ENCODE measurements at regions not wholly inside any gene's neighbourhood (a gene's known extent, or its start where the extent isn't known, plus 50 kb on each side); places are given as distances from the start of the nearest gene placed in this dataset.

DNA sequence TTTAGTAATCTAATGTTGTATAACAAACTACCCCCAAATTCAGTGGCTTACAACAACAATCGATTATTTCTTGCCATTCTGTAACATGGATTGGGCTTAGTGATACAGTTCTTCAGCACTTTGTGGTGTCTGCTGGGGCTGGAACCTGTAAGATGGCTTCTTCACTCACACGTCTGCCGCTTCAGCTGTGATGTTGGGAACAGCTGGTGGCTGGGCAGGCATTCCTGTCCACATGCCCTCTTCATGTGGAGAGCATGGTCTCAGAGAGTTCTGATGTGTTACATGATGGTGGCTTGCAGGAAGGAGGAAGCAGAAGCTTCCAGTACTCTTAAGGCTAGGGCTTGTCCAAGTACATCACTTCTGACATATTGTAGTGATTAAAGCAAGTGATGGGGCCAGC, 276.9 kb downstream of the PTBP2 start:
- DNase-seq = no peak

DNA sequence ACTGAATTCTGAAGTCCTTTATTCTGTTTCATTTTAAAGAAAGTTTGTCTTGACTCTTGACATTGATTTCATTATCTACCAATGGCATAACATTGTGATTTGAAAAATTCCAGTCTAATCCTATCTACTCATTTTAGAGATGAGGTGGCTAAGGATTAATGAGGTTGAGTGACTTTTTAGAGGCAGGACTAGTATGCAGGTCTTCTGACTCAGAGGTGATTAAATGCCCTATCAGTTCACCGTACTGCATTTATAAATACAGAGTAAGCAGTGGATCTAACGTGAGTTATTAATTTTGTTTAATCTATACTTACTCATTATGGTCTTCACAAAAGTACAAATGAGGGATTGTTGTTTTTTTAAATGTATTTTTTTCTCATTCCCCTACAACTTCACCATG, 277.6 kb downstream of the PTBP2 start:
- peak; percentile 45 for DNase-seq

DNA sequence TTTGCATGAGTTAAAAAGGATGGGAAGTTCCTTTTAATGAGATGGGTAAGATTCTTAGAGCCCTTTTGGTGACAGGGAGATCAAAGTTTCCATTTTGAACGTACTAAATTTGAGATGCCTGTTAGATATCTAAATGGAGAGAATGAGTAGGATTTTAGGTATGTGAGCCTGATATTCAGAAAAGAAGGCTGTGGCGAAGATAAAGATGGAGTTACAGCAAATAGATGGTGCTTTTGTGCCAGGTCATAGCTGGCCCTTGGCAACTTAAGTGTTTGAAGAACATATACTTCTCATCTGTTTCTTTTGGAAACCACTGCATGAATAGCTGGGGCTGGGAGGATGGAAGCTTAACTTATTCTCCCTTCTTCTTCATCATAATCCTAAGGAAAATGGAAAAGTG, 282.5 kb downstream of the PTBP2 start:
- no peak for DNase-seq

DNA sequence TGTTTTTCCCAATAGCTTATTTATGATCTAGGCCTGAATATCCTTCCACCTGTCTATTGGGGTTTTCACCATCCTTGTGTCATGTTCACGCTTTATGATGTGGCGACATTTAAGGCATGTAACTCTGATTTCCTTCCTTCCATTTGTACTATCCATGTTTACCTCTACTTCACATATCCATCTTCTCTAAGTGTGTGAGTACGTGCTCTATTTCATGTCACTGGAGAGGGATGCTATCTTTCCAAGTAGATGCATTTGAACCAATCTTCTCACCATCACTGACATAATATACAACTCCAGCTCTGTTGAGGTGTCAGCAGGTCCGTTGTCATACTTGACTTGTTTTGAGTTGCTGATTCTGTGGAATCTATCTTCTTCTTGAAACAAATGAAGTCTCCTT, 283.2 kb downstream of the PTBP2 start:
- DNase-seq = no peak

DNA sequence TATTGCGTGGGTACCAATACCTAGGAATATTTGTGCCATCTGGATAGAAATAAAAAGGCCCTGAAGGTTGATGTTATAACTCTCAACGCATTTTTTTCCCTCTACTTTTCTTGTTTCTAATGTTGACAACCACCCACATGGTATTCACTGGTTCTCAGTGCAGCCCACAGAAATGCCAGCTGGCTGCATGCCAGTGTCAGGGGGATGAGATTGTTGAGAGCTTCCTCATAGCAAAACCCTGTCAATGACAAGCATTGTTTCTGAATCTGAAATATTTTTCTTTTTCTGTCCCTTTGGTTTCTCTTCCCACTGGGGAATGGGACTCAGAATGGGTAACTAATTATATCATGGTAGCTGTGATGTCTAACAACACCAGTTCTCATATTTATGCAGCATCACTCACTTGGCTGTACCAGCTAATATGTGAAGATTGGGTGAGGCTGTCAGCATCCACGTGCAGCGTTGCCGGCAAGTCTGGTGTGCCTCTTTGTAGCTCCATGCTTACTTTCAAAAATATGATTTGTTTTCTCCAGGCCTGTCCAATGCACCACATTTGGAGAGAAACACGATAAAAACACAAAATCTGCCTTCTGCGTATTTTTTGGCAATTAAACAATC, 284.6 kb downstream of the PTBP2 start:
- DNase-seq = no peak

DNA sequence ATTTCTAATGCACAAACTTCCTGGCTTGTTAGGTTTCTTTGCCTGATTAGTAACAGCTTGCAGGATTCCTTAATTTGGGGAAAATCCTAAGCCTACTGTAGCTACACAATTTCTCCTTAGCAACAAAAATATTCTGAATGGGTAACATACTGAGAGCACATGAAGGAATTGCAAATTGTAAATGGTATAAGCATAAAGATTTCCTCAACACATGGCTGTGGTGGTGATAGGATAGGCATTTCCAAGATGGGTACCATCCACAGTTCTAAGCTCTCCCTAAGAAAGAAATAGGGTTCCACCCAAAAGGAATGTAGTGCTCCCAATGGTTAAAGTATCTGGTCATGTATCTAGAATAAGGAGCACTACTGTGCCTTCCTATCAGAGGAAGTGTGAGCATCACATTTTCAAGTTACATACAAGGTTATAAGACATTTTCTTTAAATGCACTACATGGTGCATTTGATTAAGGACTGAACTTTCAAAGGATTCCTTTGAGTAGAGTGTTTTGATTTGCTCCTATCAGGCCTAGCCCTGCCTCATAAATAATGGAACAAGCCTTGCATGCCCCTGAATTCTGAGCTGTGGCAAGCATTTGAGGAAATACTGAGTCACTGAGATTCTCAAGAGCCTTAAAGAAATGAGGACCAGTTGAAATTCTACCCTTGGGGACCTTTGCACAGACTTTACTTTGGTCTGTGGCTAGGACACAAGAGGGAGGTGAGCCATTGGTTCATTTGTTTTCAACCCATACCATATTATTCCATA, 286.4 kb downstream of the PTBP2 start:
- no peak for DNase-seq

DNA sequence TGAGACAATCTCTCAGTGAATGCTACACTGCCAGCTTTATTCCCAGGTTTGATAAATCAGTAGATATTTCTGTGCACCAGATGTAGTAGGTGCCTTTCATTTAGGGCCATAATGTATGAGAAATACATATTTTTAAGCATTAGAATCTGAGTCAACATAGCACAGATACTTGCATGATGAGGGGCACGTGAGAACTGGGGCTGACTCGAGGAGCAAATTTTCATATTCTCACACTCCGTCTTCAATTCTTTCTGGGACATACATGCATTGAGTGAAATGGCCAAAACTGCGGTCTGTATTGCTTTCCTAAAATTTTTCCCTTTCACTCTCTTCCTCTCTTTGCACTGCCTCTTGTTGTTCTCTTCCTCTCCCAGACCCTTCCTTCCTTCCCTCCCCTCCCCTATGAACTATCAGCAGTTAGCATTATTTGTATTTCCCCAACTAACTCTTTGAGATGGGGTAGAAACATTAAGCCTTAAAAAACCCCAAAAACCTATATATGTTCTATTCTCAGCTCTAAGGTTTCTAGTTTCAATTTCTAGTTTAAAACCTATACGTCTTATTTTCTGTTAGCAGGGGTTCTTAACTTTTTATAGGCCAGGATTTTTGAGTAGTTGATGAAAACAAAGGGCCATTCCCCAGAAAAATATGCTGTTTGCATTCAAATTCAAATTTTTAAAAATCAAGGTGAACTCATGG, 289.1 kb downstream of the PTBP2 start:
- peak; percentile 15 for DNase-seq

DNA sequence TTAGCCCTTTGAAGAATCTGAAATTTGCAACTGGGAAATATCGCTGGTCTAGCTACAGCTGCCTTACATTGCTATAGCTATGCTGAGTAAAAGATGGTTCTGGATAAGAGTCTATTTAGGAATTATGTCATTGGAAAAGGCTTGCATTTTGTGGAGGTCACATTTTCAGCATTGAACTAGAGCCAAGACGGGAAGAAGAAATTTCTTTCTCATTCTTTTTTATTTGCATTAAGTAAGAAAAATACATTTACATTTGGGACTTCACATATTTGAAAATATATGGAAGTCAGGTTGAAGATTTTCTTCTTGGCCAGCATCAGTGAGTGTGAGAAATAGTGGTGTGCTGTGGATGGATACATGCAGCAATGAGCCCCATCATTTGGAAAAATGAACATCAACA, 291.6 kb downstream of the PTBP2 start:
- no peak for DNase-seq

DNA sequence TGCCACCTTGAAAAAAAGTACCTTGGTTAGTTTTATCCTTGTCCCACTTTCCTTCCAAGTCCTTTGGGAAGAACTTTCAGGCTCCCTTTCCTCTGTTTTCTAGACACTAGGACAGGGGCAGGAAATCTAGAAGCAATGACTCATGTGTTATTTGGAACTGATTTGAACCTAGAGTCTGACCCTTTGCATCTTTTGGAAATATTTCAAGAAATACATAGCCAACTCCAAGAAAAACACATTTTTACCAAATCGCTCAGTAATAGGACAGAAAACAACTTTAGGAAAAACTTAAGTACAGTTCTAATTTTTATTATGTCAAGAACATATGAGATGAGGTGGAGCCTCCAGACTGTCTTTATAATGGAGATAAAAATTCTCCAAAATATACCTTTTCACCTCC, 292.4 kb downstream of the PTBP2 start:
- peak; percentile 76 for DNase-seq

DNA sequence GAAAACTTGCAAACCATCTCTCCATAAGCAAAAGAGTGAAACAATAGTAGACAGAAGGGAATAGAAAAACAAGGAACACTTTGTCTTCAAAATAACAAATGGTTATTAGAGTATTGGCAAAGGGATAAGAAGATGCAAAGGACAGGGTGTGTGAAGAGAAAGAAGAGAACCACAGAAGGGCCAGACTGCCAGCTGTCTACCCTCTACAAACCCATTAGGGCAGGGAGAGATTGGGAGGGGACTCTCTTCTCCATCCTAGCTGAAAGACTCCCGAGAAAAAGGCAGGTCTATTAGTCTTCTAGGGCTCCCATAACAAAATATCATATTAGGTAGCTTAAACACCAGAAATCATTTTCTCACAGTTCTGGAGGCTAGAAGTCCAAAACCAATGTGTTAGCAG, 292.8 kb downstream of the PTBP2 start:
- DNase-seq = no peak

DNA sequence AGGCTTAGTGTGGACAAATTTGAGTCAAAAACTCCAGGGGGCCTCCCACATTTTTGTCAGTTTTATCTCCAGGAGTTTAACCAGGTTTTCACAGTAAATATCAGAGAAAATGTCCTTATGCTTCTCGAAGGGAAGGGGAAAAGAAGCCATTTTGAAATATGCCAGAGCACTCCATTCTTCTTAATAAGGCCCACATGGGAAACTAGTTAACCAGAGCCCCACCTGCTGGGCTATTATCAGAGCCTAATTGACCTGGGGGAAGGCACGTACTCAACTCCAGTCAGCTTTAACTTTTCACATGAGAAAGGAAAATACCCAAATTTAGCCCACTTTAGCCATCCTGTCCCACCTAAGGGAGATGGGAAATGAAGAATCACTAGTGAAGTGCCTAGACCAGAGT, 296.3 kb downstream of the PTBP2 start:
- no peak for DNase-seq
